ENCODE measurements at regions not wholly inside any gene's neighbourhood (a gene's known extent, or its start where the extent isn't known, plus 50 kb on each side); places are given as distances from the start of the nearest gene placed in this dataset.

DNA sequence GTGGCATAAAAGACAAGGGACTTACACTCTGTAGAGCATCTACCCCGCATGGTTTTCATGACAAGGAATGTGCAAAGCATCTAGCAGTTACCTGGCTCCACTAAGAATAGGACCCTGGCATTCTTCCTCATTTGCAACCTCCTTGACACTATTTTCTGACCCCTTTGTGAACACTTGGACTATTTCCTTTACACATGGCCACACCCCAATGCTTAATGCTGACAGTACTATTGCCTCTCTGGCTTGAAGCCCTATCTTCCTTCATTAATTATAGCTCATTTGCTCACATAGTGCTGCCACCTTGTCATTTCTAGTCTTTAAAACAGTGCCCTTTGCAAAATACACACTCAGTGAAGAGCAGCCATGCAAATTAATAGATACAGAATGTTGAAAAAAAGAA lies 226.3 kb upstream of the VCX3A start:
- TF ChIP-seq CTCF (IDR thresholded peaks at IDR 0.05; ENCODE audit: poor library complexity) (no peak), EZH2 (IDR thresholded peaks at IDR 0.05; ENCODE audit: borderline replicate concordance) (no peak)

All from hepatocyte (in vitro differentiated cells).